HepG2 (cell line): ENCODE measurements at regions not wholly inside any gene's neighbourhood (a gene's known extent, or its start where the extent isn't known, plus 50 kb on each side); places are given as distances from the start of the nearest gene placed in this dataset.

Source experiments
- NCOA1 ChIP-seq: sonication (generic); formaldehyde crosslinking; IDR thresholded peaks from 2 replicates; pipeline ENCODE4 v1.9.0; 2021; ENCODE audit warnings: missing genetic modification reagents
- NR2F1 ChIP-seq, 2 experiments: fragments of 450-650 bp in 1 of 2; formaldehyde crosslinking in 1 of 2; IDR thresholded peaks; 2 replicates each; pipeline versions ENCODE4 v1.5.0 to v1.6.1; 2016 to 2020; ENCODE audit warnings: mild to moderate bottlenecking in 1 of 2, missing compliant biosample characterization in 1 of 2, missing genetic modification reagents in 1 of 2, moderate library complexity in 1 of 2
- ZFP36 ChIP-seq: fragments of 150-350 bp; IDR thresholded peaks from 2 replicates; pipeline ENCODE4 v1.6.1; 2018; ENCODE audit warnings: borderline replicate concordance, low read length, low read depth; ENCODE audit not compliant: partially characterized antibody
- ZNF335 ChIP-seq: sonication (generic); formaldehyde crosslinking; IDR thresholded peaks from 2 replicates; pipeline ENCODE4 v1.4.0; 2020; ENCODE audit warnings: missing genetic modification reagents
- ZNF552 ChIP-seq: sonication (generic); formaldehyde crosslinking; IDR thresholded peaks from 2 replicates; pipeline ENCODE4 v1.9.0; 2022; ENCODE audit warnings: missing genetic modification reagents, mild to moderate bottlenecking, borderline replicate concordance
- ZNF709 ChIP-seq: sonication (generic); formaldehyde crosslinking; IDR thresholded peaks from 2 replicates; pipeline ENCODE4 v1.5.0; 2020; ENCODE audit warnings: mild to moderate bottlenecking, missing genetic modification reagents
- TF ChIP-seq, protein P1 (sequence below), 2 experiments: fragments of 450-650 bp in 1 of 2; sonication (generic) in 1 of 2; formaldehyde crosslinking in 1 of 2; IDR thresholded peaks; 2 replicates each; pipeline versions ENCODE4 v1.6.1 to v1.8.0; 2016 to 2022; ENCODE audit warnings: antibody characterized with exemption in 1 of 2, mild to moderate bottlenecking in 1 of 2, missing genetic modification reagents in 1 of 2
- TF ChIP-seq, protein P2 (sequence below): sonication (generic); formaldehyde crosslinking; IDR thresholded peaks from 2 replicates; pipeline ENCODE4 v1.4.0; 2020; ENCODE audit warnings: mild to moderate bottlenecking, missing genetic modification reagents, borderline replicate concordance
- TF ChIP-seq, protein P3 (sequence below): sonication (generic); formaldehyde crosslinking; conservative IDR thresholded peaks from 2 replicates; pipeline ENCODE4 v1.4.0; 2020; ENCODE audit warnings: missing genetic modification reagents

DNA sequence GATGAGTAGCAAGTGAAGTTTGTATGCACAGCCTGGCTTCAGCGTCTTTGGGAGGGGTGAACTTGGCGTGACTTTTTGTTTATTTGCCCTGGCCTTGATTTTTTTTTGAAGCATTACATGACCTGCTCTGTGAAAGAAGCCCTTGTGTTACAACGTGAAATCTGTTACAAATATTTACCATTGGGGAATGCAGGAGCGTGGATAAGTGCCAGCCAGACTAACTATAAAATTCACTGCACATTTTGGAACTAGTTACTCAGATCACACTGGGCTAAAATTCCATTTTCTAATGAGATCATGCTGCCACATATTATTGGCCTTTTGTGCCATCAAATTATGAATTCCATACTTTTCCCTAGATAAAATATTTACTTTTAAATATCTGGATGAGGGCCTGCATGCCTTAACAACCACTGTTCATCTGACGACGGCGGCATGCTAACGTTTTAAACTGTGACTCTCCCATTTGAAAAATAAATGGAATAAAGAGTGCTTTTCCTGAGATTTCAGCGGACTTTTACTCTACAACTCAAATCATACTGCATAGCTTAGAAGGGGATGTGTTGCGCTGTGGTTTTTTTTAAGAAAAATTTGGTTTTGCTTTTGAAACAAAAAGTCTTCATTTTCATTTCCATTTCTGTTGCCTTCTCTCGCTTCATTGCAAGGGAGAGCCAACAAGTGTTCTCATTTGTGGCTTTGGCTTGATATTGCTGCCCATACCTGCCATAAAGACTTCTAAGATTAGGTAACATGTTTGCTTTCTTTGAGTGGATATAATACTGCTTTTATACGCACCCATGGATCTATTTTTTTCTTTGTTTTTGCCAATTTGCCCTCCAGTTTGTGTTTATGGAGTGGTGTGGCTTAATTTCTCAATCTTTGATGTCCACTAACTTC, 352.2 kb downstream of the TFEC start (continued):
- TF ChIP-seq, protein P1, sequence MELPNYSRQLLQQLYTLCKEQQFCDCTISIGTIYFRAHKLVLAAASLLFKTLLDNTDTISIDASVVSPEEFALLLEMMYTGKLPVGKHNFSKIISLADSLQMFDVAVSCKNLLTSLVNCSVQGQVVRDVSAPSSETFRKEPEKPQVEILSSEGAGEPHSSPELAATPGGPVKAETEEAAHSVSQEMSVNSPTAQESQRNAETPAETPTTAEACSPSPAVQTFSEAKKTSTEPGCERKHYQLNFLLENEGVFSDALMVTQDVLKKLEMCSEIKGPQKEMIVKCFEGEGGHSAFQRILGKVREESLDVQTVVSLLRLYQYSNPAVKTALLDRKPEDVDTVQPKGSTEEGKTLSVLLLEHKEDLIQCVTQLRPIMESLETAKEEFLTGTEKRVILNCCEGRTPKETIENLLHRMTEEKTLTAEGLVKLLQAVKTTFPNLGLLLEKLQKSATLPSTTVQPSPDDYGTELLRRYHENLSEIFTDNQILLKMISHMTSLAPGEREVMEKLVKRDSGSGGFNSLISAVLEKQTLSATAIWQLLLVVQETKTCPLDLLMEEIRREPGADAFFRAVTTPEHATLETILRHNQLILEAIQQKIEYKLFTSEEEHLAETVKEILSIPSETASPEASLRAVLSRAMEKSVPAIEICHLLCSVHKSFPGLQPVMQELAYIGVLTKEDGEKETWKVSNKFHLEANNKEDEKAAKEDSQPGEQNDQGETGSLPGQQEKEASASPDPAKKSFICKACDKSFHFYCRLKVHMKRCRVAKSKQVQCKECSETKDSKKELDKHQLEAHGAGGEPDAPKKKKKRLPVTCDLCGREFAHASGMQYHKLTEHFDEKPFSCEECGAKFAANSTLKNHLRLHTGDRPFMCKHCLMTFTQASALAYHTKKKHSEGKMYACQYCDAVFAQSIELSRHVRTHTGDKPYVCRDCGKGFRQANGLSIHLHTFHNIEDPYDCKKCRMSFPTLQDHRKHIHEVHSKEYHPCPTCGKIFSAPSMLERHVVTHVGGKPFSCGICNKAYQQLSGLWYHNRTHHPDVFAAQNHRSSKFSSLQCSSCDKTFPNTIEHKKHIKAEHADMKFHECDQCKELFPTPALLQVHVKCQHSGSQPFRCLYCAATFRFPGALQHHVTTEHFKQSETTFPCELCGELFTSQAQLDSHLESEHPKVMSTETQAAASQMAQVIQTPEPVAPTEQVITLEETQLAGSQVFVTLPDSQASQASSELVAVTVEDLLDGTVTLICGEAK (IDR thresholded peaks at IDR 0.05): no peak
- TF ChIP-seq, protein P1 (CRISPR knock-in tag; IDR thresholded peaks at IDR 0.05): no peak
- no peak for TF ChIP-seq ZFP36
- TF ChIP-seq, protein P2, sequence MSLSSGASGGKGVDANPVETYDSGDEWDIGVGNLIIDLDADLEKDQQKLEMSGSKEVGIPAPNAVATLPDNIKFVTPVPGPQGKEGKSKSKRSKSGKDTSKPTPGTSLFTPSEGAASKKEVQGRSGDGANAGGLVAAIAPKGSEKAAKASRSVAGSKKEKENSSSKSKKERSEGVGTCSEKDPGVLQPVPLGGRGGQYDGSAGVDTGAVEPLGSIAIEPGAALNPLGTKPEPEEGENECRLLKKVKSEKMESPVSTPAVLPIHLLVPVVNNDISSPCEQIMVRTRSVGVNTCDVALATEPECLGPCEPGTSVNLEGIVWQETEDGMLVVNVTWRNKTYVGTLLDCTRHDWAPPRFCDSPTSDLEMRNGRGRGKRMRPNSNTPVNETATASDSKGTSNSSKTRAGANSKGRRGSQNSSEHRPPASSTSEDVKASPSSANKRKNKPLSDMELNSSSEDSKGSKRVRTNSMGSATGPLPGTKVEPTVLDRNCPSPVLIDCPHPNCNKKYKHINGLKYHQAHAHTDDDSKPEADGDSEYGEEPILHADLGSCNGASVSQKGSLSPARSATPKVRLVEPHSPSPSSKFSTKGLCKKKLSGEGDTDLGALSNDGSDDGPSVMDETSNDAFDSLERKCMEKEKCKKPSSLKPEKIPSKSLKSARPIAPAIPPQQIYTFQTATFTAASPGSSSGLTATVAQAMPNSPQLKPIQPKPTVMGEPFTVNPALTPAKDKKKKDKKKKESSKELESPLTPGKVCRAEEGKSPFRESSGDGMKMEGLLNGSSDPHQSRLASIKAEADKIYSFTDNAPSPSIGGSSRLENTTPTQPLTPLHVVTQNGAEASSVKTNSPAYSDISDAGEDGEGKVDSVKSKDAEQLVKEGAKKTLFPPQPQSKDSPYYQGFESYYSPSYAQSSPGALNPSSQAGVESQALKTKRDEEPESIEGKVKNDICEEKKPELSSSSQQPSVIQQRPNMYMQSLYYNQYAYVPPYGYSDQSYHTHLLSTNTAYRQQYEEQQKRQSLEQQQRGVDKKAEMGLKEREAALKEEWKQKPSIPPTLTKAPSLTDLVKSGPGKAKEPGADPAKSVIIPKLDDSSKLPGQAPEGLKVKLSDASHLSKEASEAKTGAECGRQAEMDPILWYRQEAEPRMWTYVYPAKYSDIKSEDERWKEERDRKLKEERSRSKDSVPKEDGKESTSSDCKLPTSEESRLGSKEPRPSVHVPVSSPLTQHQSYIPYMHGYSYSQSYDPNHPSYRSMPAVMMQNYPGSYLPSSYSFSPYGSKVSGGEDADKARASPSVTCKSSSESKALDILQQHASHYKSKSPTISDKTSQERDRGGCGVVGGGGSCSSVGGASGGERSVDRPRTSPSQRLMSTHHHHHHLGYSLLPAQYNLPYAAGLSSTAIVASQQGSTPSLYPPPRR (CRISPR knock-in tag): peak; percentile 58; the same call in 1 of the 2 replicates
- TF ChIP-seq NCOA1 (CRISPR knock-in tag): no peak
- TF ChIP-seq NR2F1 (CRISPR knock-in tag; IDR thresholded peaks at IDR 0.05): peak; percentile 65 to 70; a peak in 3 of 4 replicates
- no peak for TF ChIP-seq ZNF709
- TF ChIP-seq ZNF335: no peak
- TF ChIP-seq ZNF552 (CRISPR knock-in tag): no peak
- TF ChIP-seq, protein P3, sequence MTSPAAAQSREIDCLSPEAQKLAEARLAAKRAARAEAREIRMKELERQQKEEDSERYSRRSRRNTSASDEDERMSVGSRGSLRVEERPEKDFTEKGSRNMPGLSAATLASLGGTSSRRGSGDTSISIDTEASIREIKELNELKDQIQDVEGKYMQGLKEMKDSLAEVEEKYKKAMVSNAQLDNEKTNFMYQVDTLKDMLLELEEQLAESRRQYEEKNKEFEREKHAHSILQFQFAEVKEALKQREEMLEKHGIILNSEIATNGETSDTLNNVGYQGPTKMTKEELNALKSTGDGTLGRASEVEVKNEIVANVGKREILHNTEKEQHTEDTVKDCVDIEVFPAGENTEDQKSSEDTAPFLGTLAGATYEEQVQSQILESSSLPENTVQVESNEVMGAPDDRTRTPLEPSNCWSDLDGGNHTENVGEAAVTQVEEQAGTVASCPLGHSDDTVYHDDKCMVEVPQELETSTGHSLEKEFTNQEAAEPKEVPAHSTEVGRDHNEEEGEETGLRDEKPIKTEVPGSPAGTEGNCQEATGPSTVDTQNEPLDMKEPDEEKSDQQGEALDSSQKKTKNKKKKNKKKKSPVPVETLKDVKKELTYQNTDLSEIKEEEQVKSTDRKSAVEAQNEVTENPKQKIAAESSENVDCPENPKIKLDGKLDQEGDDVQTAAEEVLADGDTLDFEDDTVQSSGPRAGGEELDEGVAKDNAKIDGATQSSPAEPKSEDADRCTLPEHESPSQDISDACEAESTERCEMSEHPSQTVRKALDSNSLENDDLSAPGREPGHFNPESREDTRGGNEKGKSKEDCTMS (CRISPR knock-in tag): no peak
